ENCODE measurements at regions not wholly inside any gene's neighbourhood (a gene's known extent, or its start where the extent isn't known, plus 50 kb on each side); places are given as distances from the start of the nearest gene placed in this dataset.

DNA sequence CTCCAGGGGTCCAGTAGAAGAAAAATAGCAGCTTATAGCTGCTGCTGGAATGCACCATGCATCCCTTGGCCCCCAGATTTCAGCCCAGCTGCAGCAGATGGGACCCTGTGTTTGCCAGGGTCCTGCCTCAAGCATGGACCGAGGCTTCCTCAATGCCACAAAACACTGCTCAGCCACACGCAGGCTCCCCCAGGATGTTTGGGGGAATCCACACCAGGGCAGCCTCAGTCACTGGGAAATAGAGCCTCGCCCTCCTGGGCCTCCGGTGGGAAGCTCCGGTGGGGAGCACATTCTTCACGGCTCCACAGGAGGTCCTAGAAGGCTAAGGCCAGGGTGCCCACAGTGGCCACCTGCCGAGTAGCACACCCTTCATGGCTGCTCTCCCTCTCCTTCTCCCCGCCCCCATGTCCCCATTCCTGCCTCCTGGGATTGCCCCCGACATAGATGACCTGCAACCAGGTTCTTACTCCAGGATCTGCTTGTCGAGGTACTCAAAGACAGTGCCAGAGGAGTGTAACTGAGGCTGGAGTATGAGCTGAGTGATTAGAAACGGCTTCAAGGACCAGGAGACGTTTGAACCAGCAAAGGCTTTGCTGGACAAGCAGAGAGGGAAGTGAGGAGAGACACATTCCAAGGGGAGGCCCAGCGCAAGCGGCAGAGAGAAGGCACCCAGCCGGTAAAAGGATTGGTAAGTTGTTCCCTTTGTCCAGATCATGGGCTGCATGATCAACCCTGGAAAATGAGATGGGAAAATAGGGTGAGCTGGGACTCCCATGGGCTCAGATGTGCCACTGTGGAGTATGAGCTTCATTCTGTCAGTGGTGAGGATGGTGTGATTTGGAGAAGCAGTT, 110.7 kb upstream of the UQCRFS1 start:
- no peak for ATAC-seq (ENCODE audit: low FRiP score)
- DNase-seq: no peak
- H3K27me3 ChIP-seq (ENCODE audit: control insufficient read depth in 1 of 2, insufficient read depth in 2 of 2, low read length in 1 of 2): no peaks in the 10 kb centered on the region
- no peaks in the 10 kb centered on the region for H3K9me3 ChIP-seq (ENCODE audit: control insufficient read depth, low read length)
- H3K4me3 ChIP-seq (ENCODE audit: low read length in 2 of 2): no peak overlapping the region
- no peak overlapping the region for H3K27ac ChIP-seq (ENCODE audit: low read depth in 1 of 2, low read length in 2 of 2)
- H3K4me1 ChIP-seq (ENCODE audit: control insufficient read depth in 1 of 2, insufficient read depth in 2 of 2, low read length in 2 of 2): no peaks in the 10 kb centered on the region
- no peaks in the 10 kb centered on the region for H3K36me3 ChIP-seq (ENCODE audit: control insufficient read depth in 1 of 2, insufficient read depth in 2 of 2, low read length in 1 of 2)
- 71 to 78% methylated on average over 14 to 15 of the region's 15 CpGs for WGBS, 2 donors
- intact Hi-C loops (cut with DNase I): no loop called here

DNA sequence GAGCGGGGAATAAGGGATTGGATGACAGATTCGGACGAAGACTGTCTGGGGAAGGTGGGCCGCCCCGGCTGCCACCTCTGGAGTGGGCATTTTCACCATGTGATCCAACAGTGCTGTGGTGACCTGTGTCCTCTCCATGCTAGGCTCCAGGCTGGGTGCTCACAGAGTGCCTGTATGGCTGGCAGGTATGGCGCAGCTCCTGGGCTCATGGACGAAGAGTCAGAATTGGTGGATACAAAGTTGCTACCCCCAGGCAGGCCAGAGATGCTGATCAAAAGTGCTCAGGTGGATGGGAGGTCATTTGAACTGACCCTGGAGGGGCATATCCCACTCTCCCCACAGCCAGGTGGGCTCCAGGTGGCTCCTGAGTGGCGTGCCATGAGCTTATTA, 111.3 kb upstream of the UQCRFS1 start:
- H3K4me1 ChIP-seq (ENCODE audit: control insufficient read depth in 1 of 2, insufficient read depth in 2 of 2, low read length in 2 of 2): no peaks in the 10 kb centered on the region
- no peaks in the 10 kb centered on the region for H3K9me3 ChIP-seq (ENCODE audit: control insufficient read depth, low read length)
- WGBS, 2 donors: 85 to 86% methylated on average over 8 of the region's 8 CpGs
- intact Hi-C loops (cut with DNase I): no loop called here
- no peak for DNase-seq
- ATAC-seq (ENCODE audit: low FRiP score): no peak
- H3K27ac ChIP-seq (ENCODE audit: low read depth in 1 of 2, low read length in 2 of 2): no peak overlapping the region
- H3K36me3 ChIP-seq (ENCODE audit: control insufficient read depth in 1 of 2, insufficient read depth in 2 of 2, low read length in 1 of 2): no peaks in the 10 kb centered on the region
- H3K4me3 ChIP-seq (ENCODE audit: low read length in 2 of 2): no peak overlapping the region
- no peaks in the 10 kb centered on the region for H3K27me3 ChIP-seq (ENCODE audit: control insufficient read depth in 1 of 2, insufficient read depth in 2 of 2, low read length in 1 of 2)

DNA sequence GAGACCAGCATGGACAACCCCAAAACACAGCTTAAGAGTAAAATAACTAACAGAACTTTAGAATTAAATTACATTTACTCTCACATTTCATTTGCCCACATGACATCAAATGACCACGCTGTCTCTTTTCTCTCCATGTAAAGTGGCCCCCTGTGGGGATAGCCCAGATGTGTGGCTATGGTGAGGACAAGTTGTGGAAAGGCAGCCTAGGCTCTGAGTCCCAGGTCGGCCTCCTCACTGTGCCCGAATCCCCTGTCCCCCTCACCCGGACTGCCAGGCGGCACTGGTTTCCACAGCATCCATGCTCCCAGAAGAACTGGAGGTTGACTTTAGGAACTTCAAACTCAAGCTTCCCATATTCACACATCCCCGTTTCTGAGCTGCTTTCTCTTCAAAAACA, 111.8 kb upstream of the UQCRFS1 start:
- Histone ChIP-seq H3K4me1 (ENCODE audit: control insufficient read depth in 1 of 2, insufficient read depth in 2 of 2, low read length in 2 of 2) (no peaks in the 10 kb centered on the region), H3K9me3 (ENCODE audit: control insufficient read depth, low read length) (peaks cover 3% of the 10 kb centered on the region), H3K4me3 (ENCODE audit: low read length in 2 of 2) (no peak overlapping the region), H3K27ac (ENCODE audit: low read depth in 1 of 2, low read length in 2 of 2) (no peak overlapping the region), H3K36me3 (ENCODE audit: control insufficient read depth in 1 of 2, insufficient read depth in 2 of 2, low read length in 1 of 2) (no peaks in the 10 kb centered on the region), H3K27me3 (ENCODE audit: control insufficient read depth in 1 of 2, insufficient read depth in 2 of 2, low read length in 1 of 2) (no peaks in the 10 kb centered on the region)
- intact Hi-C loops (cut with DNase I): no loop called here
- 74 to 79% methylated on average over 6 of the region's 6 CpGs for WGBS, 2 donors
- ATAC-seq (ENCODE audit: low FRiP score) (no peak), DNase-seq (no peak)

DNA sequence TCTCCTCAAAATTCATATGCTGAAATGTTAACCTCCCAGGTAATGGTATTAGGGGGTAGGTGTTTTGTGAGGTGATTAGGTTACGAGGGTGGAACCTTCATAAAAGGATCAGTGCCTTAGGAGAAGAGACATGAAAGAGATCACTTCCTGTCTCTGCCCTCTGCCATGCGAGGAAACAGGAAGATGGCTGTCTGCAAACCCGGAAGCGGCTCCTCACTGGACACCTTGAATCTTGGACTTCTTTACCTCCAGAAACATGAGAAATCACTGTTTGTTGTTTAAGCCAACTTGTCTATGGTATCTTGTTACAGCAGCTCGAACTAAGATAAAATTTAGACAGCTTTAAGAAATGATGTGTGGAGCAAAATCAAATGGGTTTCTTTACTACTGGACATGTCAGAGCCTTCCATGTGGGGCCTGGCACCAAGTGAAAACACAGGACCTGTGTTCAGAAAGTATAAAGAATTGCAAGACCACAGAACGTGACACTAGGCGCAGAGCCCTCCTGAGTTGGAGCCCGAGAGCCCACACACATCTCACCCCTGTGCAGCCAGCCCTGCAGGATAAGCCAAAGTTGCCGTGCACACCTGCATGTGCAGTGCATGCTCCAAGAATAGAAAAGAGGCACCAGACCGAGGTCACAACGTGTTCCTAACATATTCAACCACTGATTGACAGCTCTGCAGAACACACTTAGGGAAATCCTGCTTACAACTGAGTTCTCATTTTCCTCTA, 112.5 kb upstream of the UQCRFS1 start:
- 65 to 69% methylated on average over 11 of the region's 11 CpGs for WGBS, 2 donors
- no peaks in the 10 kb centered on the region for H3K36me3 ChIP-seq (ENCODE audit: control insufficient read depth in 1 of 2, insufficient read depth in 2 of 2, low read length in 1 of 2)
- no peak for ATAC-seq (ENCODE audit: low FRiP score)
- H3K4me1 ChIP-seq (ENCODE audit: control insufficient read depth in 1 of 2, insufficient read depth in 2 of 2, low read length in 2 of 2): no peaks in the 10 kb centered on the region
- DNase-seq: no peak
- peaks cover 3% of the 10 kb centered on the region for H3K9me3 ChIP-seq (ENCODE audit: control insufficient read depth, low read length)
- intact Hi-C loops (cut with DNase I): no loop called here
- H3K4me3 ChIP-seq (ENCODE audit: low read length in 2 of 2): no peak overlapping the region
- no peak overlapping the region for H3K27ac ChIP-seq (ENCODE audit: low read depth in 1 of 2, low read length in 2 of 2)
- no peaks in the 10 kb centered on the region for H3K27me3 ChIP-seq (ENCODE audit: control insufficient read depth in 1 of 2, insufficient read depth in 2 of 2, low read length in 1 of 2)

DNA sequence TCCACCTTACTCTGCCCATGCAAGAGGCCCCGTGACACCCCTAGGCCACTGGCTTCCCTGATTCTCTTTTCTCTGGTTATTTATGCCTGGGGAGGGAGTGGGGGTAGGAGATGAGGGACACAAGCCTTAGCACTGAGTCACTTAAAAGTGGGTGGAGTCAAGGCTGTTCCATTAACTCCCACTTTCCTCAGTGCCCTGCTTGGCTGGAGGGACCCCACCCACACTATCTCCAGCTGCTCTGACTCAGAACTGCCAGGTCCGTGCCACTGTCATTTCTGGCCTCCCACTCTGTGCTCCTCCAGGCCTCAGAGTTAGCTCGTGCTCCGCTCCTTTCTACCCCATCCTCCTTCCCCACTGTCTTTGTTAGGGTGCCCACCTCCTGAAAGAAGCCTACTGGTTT, 113.4 kb upstream of the UQCRFS1 start:
- H3K4me1 ChIP-seq (ENCODE audit: control insufficient read depth in 1 of 2, insufficient read depth in 2 of 2, low read length in 2 of 2): no peaks in the 10 kb centered on the region
- whole genome bisulfite sequencing, 2 donors: 55 to 60% methylated on average over 4 of the region's 4 CpGs
- intact Hi-C loops (cut with DNase I): no loop called here
- no peak for ATAC-seq (ENCODE audit: low FRiP score)
- no peak overlapping the region for H3K4me3 ChIP-seq (ENCODE audit: low read length in 2 of 2)
- H3K36me3 ChIP-seq (ENCODE audit: control insufficient read depth in 1 of 2, insufficient read depth in 2 of 2, low read length in 1 of 2): no peaks in the 10 kb centered on the region
- no peaks in the 10 kb centered on the region for H3K27me3 ChIP-seq (ENCODE audit: control insufficient read depth in 1 of 2, insufficient read depth in 2 of 2, low read length in 1 of 2)
- DNase-seq: no peak
- H3K27ac ChIP-seq (ENCODE audit: low read depth in 1 of 2, low read length in 2 of 2): no peak overlapping the region
- peaks cover 3% of the 10 kb centered on the region for H3K9me3 ChIP-seq (ENCODE audit: control insufficient read depth, low read length)

DNA sequence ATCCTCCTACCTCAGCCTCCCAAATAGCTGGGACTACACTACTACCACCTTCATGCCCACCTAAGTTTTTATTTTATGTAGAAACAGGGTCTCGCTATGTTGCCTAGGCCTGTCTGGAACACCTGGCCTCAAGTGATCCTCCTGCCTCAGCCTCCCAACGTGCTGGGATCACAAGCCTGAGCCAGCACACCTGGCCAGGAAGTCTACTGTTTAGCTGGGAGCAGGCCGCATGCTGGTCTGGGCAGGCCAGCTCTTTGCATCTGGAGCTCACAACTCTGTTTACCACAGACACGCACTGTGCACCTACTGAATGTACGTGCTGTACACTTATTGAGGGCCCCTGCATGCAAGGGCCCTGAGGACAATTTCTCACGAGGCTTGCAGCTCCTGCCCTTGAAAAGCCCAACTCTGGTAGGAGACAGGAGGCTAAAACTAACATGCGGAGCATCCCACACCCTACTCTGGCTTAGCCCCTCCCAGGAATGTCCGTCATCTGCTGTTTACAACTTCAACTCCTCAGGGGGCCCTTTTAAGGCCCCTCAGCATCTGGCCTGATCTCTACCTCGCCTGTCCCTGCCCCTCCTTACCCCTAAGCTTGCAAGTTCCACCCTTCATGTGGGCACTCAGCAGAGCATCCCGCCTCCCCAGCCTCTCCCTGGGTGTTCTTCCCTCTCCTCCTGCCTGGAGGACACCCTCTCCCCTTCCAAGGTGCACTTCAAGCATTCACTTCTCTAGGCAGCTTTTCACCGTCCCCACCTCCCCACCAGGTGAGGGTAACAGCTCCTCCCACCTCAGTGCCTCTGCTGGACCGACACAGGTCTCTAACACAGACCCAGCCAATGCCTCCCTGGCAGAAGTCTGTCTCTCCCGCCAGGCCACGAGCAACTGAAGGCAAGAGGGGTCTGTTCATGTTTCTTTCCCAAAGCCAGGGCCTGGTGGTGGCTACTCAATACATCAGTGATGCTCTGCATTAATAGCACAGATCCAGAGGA, 114.2 kb upstream of the UQCRFS1 start:
- WGBS, 2 donors: 39 to 40% methylated on average over 14 of the region's 14 CpGs
- Histone ChIP-seq H3K4me1 (ENCODE audit: control insufficient read depth in 1 of 2, insufficient read depth in 2 of 2, low read length in 2 of 2) (no peaks in the 10 kb centered on the region), H3K9me3 (ENCODE audit: control insufficient read depth, low read length) (peaks cover 3% of the 10 kb centered on the region), H3K36me3 (ENCODE audit: control insufficient read depth in 1 of 2, insufficient read depth in 2 of 2, low read length in 1 of 2) (no peaks in the 10 kb centered on the region), H3K4me3 (ENCODE audit: low read length in 2 of 2) (no peak overlapping the region), H3K27ac (ENCODE audit: low read depth in 1 of 2, low read length in 2 of 2) (no peak overlapping the region), H3K27me3 (ENCODE audit: control insufficient read depth in 1 of 2, insufficient read depth in 2 of 2, low read length in 1 of 2) (no peaks in the 10 kb centered on the region)
- ATAC-seq (ENCODE audit: low FRiP score) (no peak), DNase-seq (no peak)
- intact Hi-C loops (cut with DNase I): no loop called here

DNA sequence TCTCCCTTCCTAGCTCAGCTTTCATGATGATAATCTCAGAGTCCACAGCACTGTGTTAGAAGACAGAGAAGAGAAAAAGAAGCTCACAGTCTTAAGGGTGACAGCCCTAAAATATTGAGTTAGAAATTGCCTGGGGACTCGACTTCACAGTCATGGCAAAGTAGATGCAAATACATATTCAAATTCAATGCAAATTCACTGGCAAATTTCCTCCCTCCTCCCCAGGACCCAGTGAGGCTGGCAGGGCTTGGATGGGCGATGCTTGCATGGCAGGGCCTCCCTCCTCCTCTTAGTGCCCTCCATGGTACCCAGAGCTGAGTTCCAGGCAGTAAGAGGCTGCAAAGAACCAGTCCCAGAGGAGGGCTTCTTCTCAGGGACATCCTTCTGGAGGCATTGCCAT, 115.6 kb upstream of the UQCRFS1 start:
- Histone ChIP-seq H3K27ac (ENCODE audit: low read depth in 1 of 2, low read length in 2 of 2) (no peak overlapping the region), H3K36me3 (ENCODE audit: control insufficient read depth in 1 of 2, insufficient read depth in 2 of 2, low read length in 1 of 2) (no peaks in the 10 kb centered on the region), H3K9me3 (ENCODE audit: control insufficient read depth, low read length) (peaks cover 3% of the 10 kb centered on the region), H3K27me3 (ENCODE audit: control insufficient read depth in 1 of 2, insufficient read depth in 2 of 2, low read length in 1 of 2) (no peaks in the 10 kb centered on the region), H3K4me1 (ENCODE audit: control insufficient read depth in 1 of 2, insufficient read depth in 2 of 2, low read length in 2 of 2) (no peaks in the 10 kb centered on the region), H3K4me3 (ENCODE audit: low read length in 2 of 2) (no peak overlapping the region)
- ATAC-seq (ENCODE audit: low FRiP score) (no peak), DNase-seq (no peak)
- intact Hi-C loops (cut with DNase I): no loop called here
- whole genome bisulfite sequencing, 2 donors: 52 to 60% methylated on average over 2 of the region's 2 CpGs

DNA sequence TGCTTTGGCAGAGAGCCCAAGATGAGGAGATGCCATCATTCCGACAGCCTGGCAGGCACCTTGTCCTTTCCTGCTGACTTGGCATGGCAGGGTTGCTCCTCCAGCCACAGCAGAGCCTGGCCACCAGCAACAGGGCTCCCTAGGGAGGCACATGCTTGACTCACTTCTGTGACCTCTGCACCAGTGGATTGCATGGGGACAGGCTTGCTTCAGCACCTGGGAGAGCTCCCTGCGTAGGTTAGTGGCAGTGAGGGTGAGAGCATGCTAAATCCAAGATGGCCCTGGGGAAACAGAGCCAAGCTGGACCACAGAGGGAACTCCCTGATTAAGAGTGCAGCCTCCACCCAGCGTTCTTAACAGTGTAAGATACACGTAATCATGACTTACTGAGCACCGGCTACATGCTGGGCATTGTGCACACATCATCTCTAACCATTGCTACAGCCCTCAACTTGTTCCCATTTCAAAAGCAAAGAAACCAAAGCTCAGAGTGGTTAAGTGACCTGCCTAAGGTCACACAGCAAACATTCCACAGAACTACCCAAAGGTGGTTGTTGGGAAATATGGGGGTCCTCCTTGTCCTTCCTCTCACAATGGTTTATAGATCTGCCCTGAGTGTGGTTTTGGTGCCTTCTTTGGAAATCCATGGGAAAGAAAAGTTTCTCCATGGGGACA, 116.6 kb upstream of the UQCRFS1 start:
- ATAC-seq (ENCODE audit: low FRiP score): no peak
- no peak overlapping the region for H3K4me3 ChIP-seq (ENCODE audit: low read length in 2 of 2)
- H3K9me3 ChIP-seq (ENCODE audit: control insufficient read depth, low read length): peaks cover 3% of the 10 kb centered on the region
- WGBS, 2 donors: 67% methylated on average over 5 of the region's 5 CpGs
- H3K27ac ChIP-seq (ENCODE audit: low read depth in 1 of 2, low read length in 2 of 2): no peak overlapping the region
- no peaks in the 10 kb centered on the region for H3K4me1 ChIP-seq (ENCODE audit: control insufficient read depth in 1 of 2, insufficient read depth in 2 of 2, low read length in 2 of 2)
- no peaks in the 10 kb centered on the region for H3K36me3 ChIP-seq (ENCODE audit: control insufficient read depth in 1 of 2, insufficient read depth in 2 of 2, low read length in 1 of 2)
- intact Hi-C loops (cut with DNase I): no loop called here
- no peak for DNase-seq
- no peaks in the 10 kb centered on the region for H3K27me3 ChIP-seq (ENCODE audit: control insufficient read depth in 1 of 2, insufficient read depth in 2 of 2, low read length in 1 of 2)

All from aorta (tissue), 5 donors.